NCI-H146 treated with DMSO at 0.1 percent for 48 hours (cell line): ENCODE measurements at regions not wholly inside any gene's neighbourhood (a gene's known extent, or its start where the extent isn't known, plus 50 kb on each side); places are given as distances from the start of the nearest gene placed in this dataset.
A peak's percentile ranks its signal among the peaks of the same experiment; 100 is the strongest.

ENCODE experiments used
- DNase-seq: peaks from one replicate; lab custom pipeline; 2025; ENCODE audit not compliant: unreplicated experiment; lab: John Stamatoyannopoulos, UW

DNA sequence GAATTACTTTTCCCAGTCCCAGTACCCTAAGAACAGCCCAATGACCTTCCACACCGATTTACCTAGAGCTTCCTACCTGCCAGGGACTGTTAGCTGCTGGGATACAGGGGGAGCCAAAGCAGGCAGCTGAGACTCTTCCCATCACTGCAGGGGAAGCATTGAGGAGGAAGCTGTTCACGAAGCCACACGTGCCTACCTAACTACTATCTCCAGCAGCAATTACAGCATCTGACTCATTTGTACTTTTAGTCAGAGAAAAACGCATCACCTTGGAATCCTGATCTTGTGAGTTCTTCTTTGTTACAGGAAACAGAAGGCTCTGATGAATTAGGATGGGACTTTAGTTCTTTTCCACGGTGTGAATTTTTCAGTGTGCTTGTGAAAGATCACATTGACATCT is 113.7 kb upstream of the DHX40 start:
- DNase-seq, result no peak

DNA sequence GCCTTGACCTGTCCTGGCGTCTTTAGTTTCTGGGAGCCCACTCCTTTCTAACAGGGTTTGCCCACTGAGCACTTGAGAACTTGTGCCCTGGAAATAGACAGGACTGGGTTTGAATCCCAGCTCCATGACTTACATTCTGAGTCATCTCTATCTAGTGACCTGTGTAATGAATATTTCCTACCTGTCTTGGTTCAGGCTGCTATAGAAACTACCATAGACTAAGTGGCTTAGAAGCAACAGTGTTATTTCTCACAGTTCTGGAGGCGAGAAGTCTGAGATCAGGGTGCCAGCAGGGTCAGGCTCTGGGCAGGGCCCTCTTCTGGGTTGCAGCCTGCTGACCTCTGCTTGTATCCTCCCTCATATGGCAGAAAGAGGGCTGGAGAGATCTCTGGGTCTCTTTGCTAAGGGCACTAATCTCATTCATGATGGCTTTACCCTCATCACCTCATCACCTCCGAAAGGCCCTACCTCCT is 110.7 kb upstream of the DHX40 start:
- no peak for DNase-seq

DNA sequence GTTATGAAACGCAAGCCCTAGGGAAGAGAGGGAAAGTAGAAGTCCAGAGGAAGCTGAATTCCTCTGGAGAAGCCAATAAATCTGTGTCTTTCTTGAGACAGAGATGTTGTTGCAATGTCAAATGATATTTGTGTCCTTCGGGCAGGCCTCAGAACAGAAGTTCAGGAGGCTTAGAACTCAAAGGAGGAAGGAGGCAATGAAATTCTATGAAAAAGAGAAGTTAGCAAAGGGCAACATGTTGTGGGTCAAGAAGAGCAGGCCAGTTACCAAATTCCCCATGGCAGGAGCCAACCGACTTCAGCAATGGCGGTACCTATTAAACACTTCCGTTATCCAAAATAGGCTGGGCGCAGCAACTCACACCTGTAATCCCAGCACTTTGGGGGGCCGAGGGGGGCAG is 109.0 kb upstream of the DHX40 start:
- DNase-seq, result no peak

DNA sequence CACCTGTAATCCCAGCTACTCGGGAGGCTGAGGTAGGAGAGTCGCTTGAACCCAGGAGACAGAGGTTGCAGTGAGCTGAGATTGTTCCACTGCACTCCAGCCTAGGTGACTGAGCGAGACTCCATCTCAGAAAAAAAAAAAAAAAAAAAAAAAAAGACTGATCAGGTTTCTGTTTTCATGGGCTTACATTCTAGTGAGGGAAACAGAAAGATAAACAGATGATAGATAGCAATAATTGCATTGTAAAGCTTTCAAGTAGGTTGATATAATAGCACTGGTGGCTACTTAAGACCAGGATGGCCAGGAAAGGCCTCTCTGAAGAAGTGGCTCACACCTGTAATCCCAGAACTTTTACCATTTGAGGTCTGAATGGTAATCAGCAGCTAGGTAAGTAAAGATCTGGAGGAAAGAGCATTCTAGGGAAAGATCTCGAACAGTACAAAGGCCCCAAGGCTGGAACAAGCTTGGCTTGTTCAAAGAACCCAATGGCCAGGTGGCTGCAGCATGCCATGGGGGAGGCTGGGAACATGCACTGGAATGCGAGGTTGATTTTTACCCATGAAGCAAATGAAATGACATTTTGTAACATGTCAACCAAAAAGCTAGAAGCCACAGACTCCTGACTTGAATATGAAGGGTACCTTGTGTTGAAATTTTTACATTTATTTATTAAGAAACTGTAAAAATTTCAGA is 108.3 kb upstream of the DHX40 start:
- peak; percentile 26 for DNase-seq

DNA sequence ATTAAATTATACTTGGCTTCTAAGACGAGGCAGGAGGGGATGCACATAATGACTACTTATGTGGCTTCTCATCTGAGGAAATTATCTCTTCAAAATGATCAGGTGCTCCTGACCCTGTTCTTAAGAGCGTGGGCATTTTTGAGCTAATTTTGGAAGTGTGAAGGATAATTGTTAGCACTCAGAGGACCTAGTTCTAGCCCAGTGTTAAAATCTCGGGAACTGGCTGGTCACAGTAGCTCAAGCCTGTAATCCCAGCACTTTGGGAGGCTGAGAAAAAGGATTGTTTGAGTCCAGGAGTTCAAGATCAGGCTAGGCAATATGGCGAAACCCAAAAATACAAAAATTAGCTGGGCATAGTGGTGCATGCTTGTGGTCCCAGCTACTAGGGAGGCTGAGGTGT is 103.0 kb upstream of the DHX40 start:
- no peak for DNase-seq

DNA sequence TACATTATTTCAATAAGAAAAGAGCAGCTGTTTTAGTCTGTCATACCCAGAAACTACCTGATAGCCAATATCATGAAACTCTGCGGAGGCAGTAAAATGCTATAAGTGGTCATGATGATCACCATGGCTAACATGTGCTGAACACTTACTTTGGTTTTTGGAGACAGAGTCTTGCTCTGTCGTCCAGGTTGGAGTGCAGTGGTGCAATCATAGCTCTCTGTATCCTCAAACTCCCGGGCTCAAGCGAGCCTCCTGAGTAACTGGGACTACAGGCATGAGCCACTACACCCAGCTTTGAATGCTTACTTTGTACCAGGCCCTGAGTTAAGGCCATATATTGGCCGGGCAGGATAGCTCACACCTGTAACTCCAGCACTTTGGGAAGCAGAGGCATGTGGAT is 101.2 kb upstream of the DHX40 start:
- DNase-seq, result no peak

DNA sequence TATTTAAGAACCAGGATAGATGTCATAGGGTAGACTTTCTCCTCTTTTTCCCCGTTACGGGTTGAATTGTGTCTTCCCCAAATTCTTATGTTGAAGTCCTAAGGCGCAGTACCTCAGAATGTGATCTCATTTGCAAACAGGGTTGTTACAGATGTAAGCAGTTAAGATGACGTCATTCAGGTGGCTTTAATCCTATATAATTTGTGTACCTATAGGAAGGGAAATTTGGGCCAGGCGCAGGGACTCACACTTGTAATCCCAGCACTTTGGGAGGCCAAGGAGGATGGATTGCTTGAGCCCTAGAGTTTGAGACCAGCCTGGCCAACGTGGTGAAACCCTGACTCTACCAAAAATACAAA is 99.5 kb upstream of the DHX40 start:
- DNase-seq, result no peak

DNA sequence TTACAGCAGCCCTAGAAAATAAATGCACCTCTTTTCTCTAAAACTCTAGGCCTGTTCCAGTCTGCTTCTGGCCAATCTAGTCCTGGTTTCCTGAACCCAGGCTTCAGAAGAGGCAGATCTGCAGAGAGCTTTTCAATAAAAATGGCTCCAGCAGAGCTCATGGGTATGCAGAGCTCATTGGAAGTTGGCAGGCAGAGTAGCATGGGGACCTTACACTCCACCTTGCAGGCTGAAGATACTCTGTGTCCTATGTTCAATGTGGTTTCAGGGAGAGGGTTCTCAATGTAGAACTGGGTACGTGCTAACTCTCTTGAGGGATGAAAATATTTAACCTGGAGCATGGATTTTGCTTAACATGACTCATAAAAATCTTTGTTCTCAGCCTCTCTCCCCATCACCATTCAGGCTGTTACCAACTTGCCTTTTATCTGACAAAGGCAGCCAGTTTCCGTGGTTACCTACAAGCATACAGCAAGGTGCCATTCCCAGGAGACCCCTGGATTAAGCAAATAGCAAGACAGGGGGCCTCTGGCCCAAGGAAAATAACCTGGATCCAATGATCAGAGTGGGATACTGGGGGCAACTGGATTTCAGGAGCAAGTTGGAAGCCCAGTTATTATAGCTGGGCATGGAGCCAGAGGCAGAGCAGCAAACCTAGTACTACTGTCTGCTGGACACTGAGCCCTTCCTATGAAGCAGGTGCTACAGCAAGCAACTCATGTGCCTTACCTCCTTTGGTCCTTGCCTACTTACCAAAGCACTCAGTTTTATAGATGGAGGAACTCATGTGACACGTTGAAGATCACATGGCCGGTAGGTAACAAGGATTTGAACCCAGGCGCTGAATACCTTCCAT is 98.2 kb upstream of the DHX40 start:
- no peak for DNase-seq

DNA sequence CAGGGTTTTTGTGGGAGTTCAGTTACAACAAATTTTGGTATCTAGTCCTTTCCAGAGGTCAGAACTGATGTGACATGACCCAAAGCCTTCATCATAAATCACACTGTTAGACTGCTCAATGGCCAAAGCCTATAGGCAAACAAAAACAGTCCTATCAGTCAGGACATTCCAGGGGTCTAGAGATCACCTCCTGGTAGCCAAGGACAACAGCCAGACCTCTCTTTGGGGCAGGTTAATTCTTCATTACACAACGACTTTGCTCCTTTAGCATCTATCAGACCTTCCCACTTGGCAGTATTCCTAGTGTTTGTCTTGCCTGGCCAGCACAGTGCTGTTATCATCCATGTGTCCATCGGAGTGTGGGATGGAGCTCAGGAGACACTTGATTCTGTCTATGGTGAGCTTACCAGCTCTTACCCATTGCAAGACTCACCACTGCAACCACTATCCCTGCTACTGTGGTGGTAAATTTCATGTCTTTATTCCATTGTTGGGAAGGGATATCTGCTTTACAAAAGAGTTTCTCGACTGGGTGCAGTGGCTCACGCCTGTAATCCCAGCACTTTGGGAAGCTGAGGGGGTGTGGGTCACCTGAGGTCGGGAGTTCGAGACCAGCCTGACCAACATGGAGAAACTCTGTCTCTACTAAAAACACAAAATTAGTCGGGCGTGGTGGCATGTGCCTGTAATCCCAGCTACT is 95.5 kb upstream of the DHX40 start:
- no peak for DNase-seq

DNA sequence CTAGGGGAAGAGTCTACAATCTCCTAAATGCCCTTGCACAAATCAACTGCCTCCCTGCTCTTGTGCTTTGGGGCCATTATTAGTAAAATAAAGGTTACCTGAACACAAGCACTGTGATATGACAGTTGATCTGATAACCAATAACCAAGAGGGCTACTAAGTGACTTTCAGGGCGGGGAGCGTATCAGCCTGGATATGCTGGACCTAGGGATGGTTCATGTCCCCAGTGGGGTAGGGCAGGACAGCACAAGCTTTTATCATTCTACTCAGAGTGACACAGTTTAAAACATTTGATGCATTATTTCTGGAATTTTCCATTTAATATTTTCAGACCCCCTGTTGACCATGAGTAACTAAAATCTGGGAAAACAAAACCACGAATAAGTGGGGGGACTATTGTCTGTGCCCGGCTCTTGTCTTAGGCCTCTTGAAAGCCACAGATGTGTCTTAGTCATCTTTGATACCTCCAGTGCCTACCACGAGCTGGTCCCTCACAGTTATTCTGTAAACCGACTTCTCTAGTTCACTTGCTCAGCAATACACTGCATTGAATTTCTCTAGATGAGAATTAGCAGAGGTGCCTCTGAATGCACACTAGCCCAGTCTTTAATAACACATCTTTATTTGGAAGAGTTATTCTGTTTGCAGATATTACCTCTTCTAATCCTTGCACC is 94.6 kb upstream of the DHX40 start:
- DNase-seq, result no peak

DNA sequence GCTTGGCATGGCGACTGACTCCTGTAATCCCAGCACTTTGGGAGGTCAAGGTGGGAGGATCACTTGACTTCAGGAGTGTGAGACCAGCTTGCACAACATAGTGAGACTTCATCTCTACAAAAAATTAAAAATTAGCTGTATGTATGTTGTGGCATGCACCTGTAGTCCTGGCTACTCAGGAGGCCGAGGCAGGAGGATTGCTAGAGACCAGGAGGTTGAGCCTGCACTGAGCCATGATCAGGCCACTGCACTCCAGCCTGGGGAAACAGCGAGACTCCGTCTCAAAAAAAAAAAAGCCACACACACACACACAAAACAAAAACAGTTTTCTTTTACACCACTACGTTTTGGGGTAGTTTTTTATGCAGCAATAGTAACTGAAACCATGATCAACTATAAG is 89.0 kb upstream of the DHX40 start:
- DNase-seq, result no peak

DNA sequence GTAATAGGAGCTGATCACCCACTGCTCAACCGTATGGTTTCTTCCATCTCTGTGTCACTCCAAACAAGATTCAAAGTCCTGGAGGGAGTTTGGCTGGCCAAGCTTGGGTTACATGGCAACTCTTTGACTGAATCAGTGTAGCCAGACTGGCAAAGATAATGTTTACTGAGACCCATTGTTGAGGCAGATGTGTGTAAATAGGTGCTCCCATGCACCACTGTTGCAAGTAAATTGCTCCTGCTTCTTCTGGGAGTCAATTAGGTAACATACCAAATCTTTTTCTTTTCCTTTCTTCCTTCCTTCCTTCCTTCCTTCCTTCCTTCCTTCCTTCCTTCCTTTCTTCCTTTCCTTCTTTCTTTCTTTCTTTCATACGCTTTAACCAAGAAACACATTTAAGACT is 86.3 kb upstream of the DHX40 start:
- no peak for DNase-seq

DNA sequence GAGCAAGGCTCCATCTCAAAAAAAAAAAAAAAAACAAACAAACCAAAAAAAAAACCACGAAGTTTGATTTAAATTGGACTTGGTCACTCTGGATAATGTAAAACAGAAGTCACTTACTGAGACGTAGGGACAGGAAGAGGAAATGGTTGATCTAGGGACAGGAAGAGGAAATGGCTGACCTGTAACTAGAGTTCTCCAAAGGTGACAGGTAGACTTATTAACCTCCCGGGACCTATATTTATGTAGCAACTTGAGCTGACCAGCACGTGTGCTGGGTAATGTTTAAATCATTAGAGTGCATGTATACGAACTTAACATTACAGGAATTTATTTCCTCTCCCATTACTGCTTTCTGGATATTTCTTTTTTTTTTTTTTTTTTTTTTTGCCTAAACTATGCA is 81.5 kb upstream of the DHX40 start:
- DNase-seq, result no peak

DNA sequence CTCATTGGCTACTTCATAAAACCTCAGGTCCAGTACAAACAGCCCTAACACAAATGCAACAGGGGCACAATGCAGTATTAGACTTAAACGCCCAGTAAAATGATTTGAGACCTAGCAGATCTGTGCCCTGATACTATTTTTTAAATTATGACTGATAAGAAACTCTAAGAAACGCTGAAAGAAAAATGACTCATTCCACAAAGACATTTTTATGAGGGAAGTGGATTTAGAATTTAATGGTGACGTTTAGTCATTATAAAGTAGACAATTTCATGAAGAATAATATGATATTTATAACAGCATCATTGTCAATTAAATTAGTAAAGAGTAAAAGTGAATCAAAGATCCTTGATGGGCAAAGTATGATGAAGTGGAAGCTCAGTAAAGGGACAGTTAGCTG is 80.4 kb upstream of the DHX40 start:
- DNase-seq, result no peak

DNA sequence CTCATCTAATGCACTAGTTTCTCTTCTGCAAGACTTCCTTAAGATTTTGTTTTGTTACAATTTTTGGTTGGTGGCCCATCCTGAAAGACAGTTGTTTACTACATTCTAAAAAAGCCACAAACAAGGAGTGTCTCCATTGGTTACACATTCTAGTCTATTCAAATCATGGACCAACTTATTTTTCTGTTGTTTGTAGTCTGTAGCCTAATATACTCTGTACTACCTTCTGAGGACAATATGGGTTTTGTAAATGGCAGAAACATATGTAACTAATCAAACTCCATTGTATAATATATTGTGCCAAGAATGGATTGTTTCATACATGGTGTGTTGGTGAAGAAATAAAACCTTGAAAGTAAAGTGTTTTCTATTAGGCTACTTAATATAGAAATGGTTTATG is 79.5 kb upstream of the DHX40 start:
- no peak for DNase-seq

DNA sequence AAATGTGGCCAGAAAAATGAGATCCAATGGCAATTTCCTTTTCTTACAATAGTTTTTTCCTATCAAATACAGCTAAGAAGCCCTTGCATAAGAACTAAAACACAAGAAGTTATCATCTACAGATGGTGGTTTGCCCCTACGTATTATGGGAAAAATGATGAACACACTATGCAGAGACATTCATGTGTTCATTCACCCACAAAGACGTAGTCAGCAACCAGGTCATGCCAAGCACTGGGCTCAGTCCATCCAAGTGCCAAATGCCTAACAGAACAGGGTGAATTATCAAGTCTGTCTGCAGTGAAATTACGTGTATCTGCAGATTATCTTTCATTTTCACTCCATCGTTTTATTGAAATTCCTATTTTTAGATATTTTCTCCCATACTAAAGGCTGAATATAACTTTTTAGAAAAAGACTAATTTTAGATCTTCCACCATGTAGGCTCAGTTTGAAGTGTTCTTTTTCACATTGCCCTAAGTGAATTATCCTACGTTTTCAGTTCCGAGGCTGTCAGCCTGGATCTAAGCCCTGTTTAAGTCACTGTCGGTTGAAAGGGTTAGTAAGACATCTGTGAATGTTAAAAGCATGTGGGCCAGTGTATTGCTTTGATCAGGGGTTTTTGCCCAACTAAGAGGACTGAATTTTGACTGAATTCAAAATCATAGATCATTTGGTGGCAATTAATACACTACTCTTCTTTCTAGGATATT is 78.1 kb upstream of the DHX40 start:
- DNase-seq, result no peak

DNA sequence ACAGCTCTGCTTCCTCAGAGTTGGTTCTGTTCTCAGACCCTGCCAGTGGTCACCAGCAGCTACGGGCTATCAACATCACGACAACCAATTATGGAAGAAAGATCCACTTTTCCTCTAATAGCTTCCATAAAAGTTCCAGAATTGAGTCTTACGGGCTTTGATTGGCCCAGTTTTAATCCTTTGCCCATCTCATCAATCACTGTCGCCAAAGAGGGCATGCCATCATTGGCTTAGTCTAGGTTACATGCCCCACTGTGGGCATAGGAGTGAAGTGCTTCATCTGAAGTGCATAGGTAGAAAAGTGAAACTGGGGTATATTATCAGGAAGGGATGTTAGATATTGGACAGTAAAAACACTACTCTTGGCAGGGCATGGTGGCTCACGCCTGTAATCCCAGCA is 76.6 kb upstream of the DHX40 start:
- no peak for DNase-seq

DNA sequence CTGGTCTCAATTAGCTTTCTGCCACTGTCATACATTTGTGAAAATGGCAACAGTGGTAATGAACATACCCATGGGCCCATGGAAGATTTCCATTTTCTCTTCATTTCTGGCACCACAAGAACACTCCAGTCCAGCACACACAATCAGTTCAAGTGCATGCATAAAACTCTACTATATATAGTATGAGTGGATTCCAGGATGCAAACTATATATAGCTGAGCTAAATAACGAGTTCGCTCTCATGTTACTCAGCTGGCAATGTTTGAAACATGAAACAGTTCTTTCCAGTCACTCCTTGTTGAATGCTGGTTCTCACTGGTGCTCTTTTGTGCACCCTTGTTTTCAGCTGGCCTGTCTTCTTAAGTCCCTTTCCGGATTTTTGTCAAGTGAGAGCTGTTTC is 75.2 kb upstream of the DHX40 start:
- no peak for DNase-seq

DNA sequence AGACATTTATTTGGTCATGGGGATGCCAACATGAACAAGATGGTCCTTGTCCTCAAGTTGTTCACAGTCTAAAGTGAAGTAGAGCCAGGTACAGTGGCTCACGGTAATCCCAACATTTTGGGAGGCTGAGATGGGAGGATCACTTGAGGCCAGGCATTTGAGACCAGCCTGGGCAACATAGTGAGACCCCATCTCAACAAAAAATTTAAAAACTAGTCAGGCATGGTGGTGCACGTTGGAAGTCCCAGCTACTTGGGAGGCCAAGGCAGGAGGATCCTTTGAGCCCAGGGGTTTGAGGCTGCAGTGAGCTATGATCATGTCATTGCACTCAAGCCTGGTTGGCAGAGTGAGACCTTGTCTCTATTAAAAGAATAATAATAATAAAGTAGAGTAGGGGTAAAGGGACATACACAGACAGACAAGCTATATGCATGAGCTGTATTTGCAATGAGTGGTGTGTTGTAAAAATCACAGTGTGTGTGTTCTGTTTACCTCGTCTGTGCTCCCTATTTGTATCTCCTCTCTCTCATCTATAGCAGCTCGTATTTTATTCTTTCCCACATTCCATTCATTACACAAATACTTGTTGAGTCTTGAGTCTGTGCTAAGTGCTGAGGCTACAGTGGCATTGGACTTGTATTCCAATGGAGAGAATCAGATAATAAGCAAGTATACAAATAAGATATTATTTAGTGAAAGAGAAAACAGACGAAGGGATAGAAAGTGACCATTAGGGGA is 73.9 kb upstream of the DHX40 start:
- DNase-seq, result no peak

DNA sequence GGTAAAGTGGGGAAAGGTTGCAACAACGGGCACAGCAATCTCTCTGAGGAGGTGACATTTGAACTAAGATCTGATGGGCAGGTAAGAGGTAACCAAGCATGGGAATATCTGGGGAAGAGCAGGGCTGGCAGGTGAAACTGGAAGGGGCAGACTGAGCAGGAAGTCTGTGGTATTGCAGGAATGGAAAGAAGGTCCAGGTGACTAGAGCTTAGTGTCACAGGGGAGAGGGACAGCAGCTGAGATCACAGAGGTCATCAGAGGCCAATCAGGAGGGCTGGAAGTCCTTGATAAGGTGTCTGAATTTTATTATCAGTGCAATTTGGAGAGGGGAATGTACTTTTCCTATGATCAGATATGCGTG is 73.3 kb upstream of the DHX40 start:
- no peak for DNase-seq
